ENCODE measurements at regions not wholly inside any gene's neighbourhood (a gene's known extent, or its start where the extent isn't known, plus 50 kb on each side); places are given as distances from the start of the nearest gene placed in this dataset.

- DNase-seq (no peak), ATAC-seq (no peak)
- TF ChIP-seq EZH2 (IDR thresholded peaks at IDR 0.05; ENCODE audit: low read length, unreplicated experiment) (no peak), EZH2phosphoT487 (IDR thresholded peaks at IDR 0.05; ENCODE audit: borderline replicate concordance, low read length) (no peak)
- TF ChIP-seq, protein P1, sequence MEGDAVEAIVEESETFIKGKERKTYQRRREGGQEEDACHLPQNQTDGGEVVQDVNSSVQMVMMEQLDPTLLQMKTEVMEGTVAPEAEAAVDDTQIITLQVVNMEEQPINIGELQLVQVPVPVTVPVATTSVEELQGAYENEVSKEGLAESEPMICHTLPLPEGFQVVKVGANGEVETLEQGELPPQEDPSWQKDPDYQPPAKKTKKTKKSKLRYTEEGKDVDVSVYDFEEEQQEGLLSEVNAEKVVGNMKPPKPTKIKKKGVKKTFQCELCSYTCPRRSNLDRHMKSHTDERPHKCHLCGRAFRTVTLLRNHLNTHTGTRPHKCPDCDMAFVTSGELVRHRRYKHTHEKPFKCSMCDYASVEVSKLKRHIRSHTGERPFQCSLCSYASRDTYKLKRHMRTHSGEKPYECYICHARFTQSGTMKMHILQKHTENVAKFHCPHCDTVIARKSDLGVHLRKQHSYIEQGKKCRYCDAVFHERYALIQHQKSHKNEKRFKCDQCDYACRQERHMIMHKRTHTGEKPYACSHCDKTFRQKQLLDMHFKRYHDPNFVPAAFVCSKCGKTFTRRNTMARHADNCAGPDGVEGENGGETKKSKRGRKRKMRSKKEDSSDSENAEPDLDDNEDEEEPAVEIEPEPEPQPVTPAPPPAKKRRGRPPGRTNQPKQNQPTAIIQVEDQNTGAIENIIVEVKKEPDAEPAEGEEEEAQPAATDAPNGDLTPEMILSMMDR (conservative IDR thresholded peaks at IDR 0.05; ENCODE audit: low read depth, low read length), result no peak
- no peak overlapping the region for H3K27ac ChIP-seq (ENCODE audit: low read length)
- H3K9ac ChIP-seq (ENCODE audit: low read length), result no peak overlapping the region
- H3K9me3 ChIP-seq (ENCODE audit: low read length), result no peaks in the 10 kb centered on the region
- H3K79me2 ChIP-seq (ENCODE audit: low read length), result no peaks in the 10 kb centered on the region
- H3K4me1 ChIP-seq (ENCODE audit: insufficient read depth, low read length), result no peaks in the 10 kb centered on the region
- H3K4me2 ChIP-seq (ENCODE audit: low read length), result no peak overlapping the region
- CTCF ChIA-PET, result no interaction called here
- H4K20me1 ChIP-seq (ENCODE audit: low read length), result no peaks in the 10 kb centered on the region
- no peaks in the 10 kb centered on the region for H3K9me2 ChIP-seq (replicated peaks; ENCODE audit: low read length)
- H2AFZ ChIP-seq (ENCODE audit: low read length), result no peak overlapping the region
- peaks cover 42% of the 10 kb centered on the region for H3K27me3 ChIP-seq (ENCODE audit: low read length)
- no TSS peak for BruUV-seq (replicated peaks)
- H3K36me3 ChIP-seq (ENCODE audit: low read depth, low read length), result no peaks in the 10 kb centered on the region
- POLR2A ChIA-PET (ENCODE audit: unreplicated experiment), result no interaction called here
- H3F3A ChIP-seq (ENCODE audit: low read length, unreplicated experiment), result no peaks in the 10 kb centered on the region
- no peak overlapping the region for H3K4me3 ChIP-seq (ENCODE audit: low read length)
- intact Hi-C loops (cut with micrococcal nuclease), result no loop called here
Observed at GRCh38 chr3:178457511-178457910, 78.7 kb upstream of the KCNMB2 start.

- no peak for DNase-seq
- no TSS peak for BruUV-seq (replicated peaks)
- H4K20me1 ChIP-seq (ENCODE audit: low read length), result no peaks in the 10 kb centered on the region
- ChIA-PET POLR2A (ENCODE audit: unreplicated experiment) (no interaction called here), CTCF (no interaction called here)
- no peak overlapping the region for H2AFZ ChIP-seq (ENCODE audit: low read length)
- no peaks in the 10 kb centered on the region for H3K36me3 ChIP-seq (ENCODE audit: low read depth, low read length)
- H3K4me1 ChIP-seq (ENCODE audit: insufficient read depth, low read length), result no peaks in the 10 kb centered on the region
- TF ChIP-seq EZH2phosphoT487 (IDR thresholded peaks at IDR 0.05; ENCODE audit: borderline replicate concordance, low read length), result no peak
- TF ChIP-seq, protein P1 (conservative IDR thresholded peaks at IDR 0.05; ENCODE audit: low read depth, low read length), result no peak
- H3K9ac ChIP-seq (ENCODE audit: low read length), result no peak overlapping the region
- H3K79me2 ChIP-seq (ENCODE audit: low read length), result no peaks in the 10 kb centered on the region
- no peaks in the 10 kb centered on the region for H3K9me3 ChIP-seq (ENCODE audit: low read length)
- no peak overlapping the region for H3K4me3 ChIP-seq (ENCODE audit: low read length)
- H3K9me2 ChIP-seq (replicated peaks; ENCODE audit: low read length), result no peaks in the 10 kb centered on the region
- H3K4me2 ChIP-seq (ENCODE audit: low read length), result no peak overlapping the region
- intact Hi-C loops (cut with micrococcal nuclease), result no loop called here
- H3K27me3 ChIP-seq (ENCODE audit: low read length), result peaks cover 42% of the 10 kb centered on the region
- no peak overlapping the region for H3K27ac ChIP-seq (ENCODE audit: low read length)
- H3F3A ChIP-seq (ENCODE audit: low read length, unreplicated experiment), result no peaks in the 10 kb centered on the region
- no peak for ATAC-seq
Observed at GRCh38 chr3:178458313-178459037, 77.8 kb upstream of the KCNMB2 start.

GRCh38 chr3:178459038-178459410 lies 77.2 kb upstream of the KCNMB2 start:
- Histone ChIP-seq H3K79me2 (ENCODE audit: low read length) (no peaks in the 10 kb centered on the region), H3K9me3 (ENCODE audit: low read length) (no peaks in the 10 kb centered on the region), H3K27me3 (ENCODE audit: low read length) (peaks cover 42% of the 10 kb centered on the region), H3F3A (ENCODE audit: low read length, unreplicated experiment) (no peaks in the 10 kb centered on the region), H3K9ac (ENCODE audit: low read length) (no peak overlapping the region), H3K9me2 (replicated peaks; ENCODE audit: low read length) (no peaks in the 10 kb centered on the region), H3K4me1 (ENCODE audit: insufficient read depth, low read length) (no peaks in the 10 kb centered on the region), H3K36me3 (ENCODE audit: low read depth, low read length) (no peaks in the 10 kb centered on the region), H3K27ac (ENCODE audit: low read length) (no peak overlapping the region), H3K4me3 (ENCODE audit: low read length) (no peak overlapping the region), H2AFZ (ENCODE audit: low read length) (no peak overlapping the region), H4K20me1 (ENCODE audit: low read length) (no peaks in the 10 kb centered on the region), H3K4me2 (ENCODE audit: low read length) (no peak overlapping the region)
- no peak for TF ChIP-seq EZH2 (IDR thresholded peaks at IDR 0.05; ENCODE audit: low read length, unreplicated experiment)
- TF ChIP-seq EZH2phosphoT487 (IDR thresholded peaks at IDR 0.05; ENCODE audit: borderline replicate concordance, low read length), result no peak
- TF ChIP-seq, protein P1 (conservative IDR thresholded peaks at IDR 0.05; ENCODE audit: low read depth, low read length), result no peak
- intact Hi-C loops (cut with micrococcal nuclease), result no loop called here
- ChIA-PET CTCF (no interaction called here), POLR2A (ENCODE audit: unreplicated experiment) (no interaction called here)
- BruUV-seq (replicated peaks), result no TSS peak
- DNase-seq, result no peak
- no peak for ATAC-seq

Data from PC-3 (cell line).